ENCODE measurements at regions not wholly inside any gene's neighbourhood (a gene's known extent, or its start where the extent isn't known, plus 50 kb on each side); places are given as distances from the start of the nearest gene placed in this dataset.

- TF ChIP-seq EZH2 (IDR thresholded peaks at IDR 0.05; ENCODE audit: insufficient read depth, poor library complexity, severe bottlenecking) (no peak), EZH2phosphoT487 (IDR thresholded peaks at IDR 0.05; ENCODE audit: insufficient read depth, low read depth) (no peak)
Observed at GRCh38 chr14:81584495-81584894, 50.8 kb upstream of the SEL1L start.
